ENCODE measurements at regions not wholly inside any gene's neighbourhood (a gene's known extent, or its start where the extent isn't known, plus 50 kb on each side); places are given as distances from the start of the nearest gene placed in this dataset.

- DNase-seq, result no peak
Measured at GRCh38 chr5:4243479-4244264, 648.0 kb downstream of the IRX1 start.

GRCh38 chr5:4244306-4244705 is 648.7 kb downstream of the IRX1 start:
- DNase-seq, result no peak

- DNase-seq, result no peak
Measured at GRCh38 chr5:4245076-4245475, 649.4 kb downstream of the IRX1 start.

GRCh38 chr5:4245511-4245910 is 649.9 kb downstream of the IRX1 start:
- DNase-seq, result no peak

GRCh38 chr5:4246447-4246846 is 650.8 kb downstream of the IRX1 start:
- DNase-seq, result no peak

- no peak for DNase-seq
Measured at GRCh38 chr5:4250254-4250653, 654.6 kb downstream of the IRX1 start.

GRCh38 chr5:4252385-4252784 is 656.8 kb downstream of the IRX1 start:
- DNase-seq, result no peak

- DNase-seq, result no peak
Measured at GRCh38 chr5:4254736-4255135, 659.1 kb downstream of the IRX1 start.

GRCh38 chr5:4255441-4255840 is 659.8 kb downstream of the IRX1 start:
- no peak for DNase-seq

- no peak for DNase-seq
Measured at GRCh38 chr5:4258170-4258569, 662.5 kb downstream of the IRX1 start.

- DNase-seq, result no peak
Measured at GRCh38 chr5:4271193-4271592, 675.6 kb downstream of the IRX1 start.

GRCh38 chr5:4275232-4275631 is 679.6 kb downstream of the IRX1 start:
- no peak for DNase-seq

- no peak for DNase-seq
Measured at GRCh38 chr5:4294878-4295277, 699.2 kb downstream of the IRX1 start.

- no peak for DNase-seq
Measured at GRCh38 chr5:4295663-4296339, 700.2 kb downstream of the IRX1 start.

GRCh38 chr5:4306057-4306456 is 710.4 kb downstream of the IRX1 start:
- no peak for DNase-seq

GRCh38 chr5:4309026-4309425 is 713.4 kb downstream of the IRX1 start:
- no peak for DNase-seq

- DNase-seq, result no peak
Measured at GRCh38 chr5:4313138-4313537, 717.5 kb downstream of the IRX1 start.

- no peak for DNase-seq
Measured at GRCh38 chr5:4319478-4320128, 724.0 kb downstream of the IRX1 start.

- DNase-seq, result no peak
Measured at GRCh38 chr5:4330327-4330726, 734.7 kb downstream of the IRX1 start.

- no peak for DNase-seq
Measured at GRCh38 chr5:4335078-4335477, 739.4 kb downstream of the IRX1 start.

- DNase-seq, result no peak
Measured at GRCh38 chr5:4337519-4337918, 741.9 kb downstream of the IRX1 start.

GRCh38 chr5:4339949-4340348 is 744.3 kb downstream of the IRX1 start:
- no peak for DNase-seq

GRCh38 chr5:4345850-4346249 is 750.2 kb downstream of the IRX1 start:
- no peak for DNase-seq

GRCh38 chr5:4348423-4348822 is 752.8 kb downstream of the IRX1 start:
- DNase-seq, result no peak
